Mesendoderm (in vitro differentiated cells): ENCODE measurements at regions not wholly inside any gene's neighbourhood (a gene's known extent, or its start where the extent isn't known, plus 50 kb on each side); places are given as distances from the start of the nearest gene placed in this dataset.

Experiments used
- DNase-seq: peaks from one replicate; pipeline ENCODE4 v3.0.0; 2013
- H2AK5ac ChIP-seq: 2 replicates; pipeline ENCODE4 v1.6.1; 2013; ENCODE audit warnings: low read length, inconsistent platforms
- H2BK120ac ChIP-seq: 2 replicates; pipeline ENCODE4 v1.6.1; 2013; ENCODE audit warnings: low read depth, mild to moderate bottlenecking, low read length, moderate library complexity, mixed read lengths
- H2BK15ac ChIP-seq: replicated peaks from 2 replicates; pipeline ENCODE4 v1.6.1; 2013; ENCODE audit warnings: low read depth, mild to moderate bottlenecking, moderate library complexity
- H2BK5ac ChIP-seq: 2 replicates; pipeline ENCODE4 v1.6.1; 2013; ENCODE audit warnings: low read length, inconsistent platforms
- H3K18ac ChIP-seq: 2 replicates; pipeline ENCODE4 v1.6.1; 2013; ENCODE audit warnings: mild to moderate bottlenecking, low read length, mixed read lengths
- H3K23ac ChIP-seq: one replicate; pipeline ENCODE4 v1.6.1; 2013; ENCODE audit warnings: low read length
- H3K27ac ChIP-seq: 2 replicates; pipeline ENCODE4 v1.5.1; 2013; ENCODE audit warnings: low read depth, mild to moderate bottlenecking, inconsistent platforms, low read length, moderate library complexity
- H3K27me3 ChIP-seq: 2 replicates; pipeline ENCODE4 v1.6.1; 2013; ENCODE audit warnings: low read length, control low read depth, mild to moderate bottlenecking, inconsistent platforms; ENCODE audit not compliant: insufficient read depth, poor library complexity
- H3K36me3 ChIP-seq: 2 replicates; pipeline ENCODE4 v1.6.1; 2013; ENCODE audit warnings: low read length, inconsistent platforms; ENCODE audit not compliant: control insufficient read depth, insufficient read depth
- H3K4ac ChIP-seq: one replicate; pipeline ENCODE4 v1.6.1; 2013; ENCODE audit warnings: low read depth, mild to moderate bottlenecking, low read length, moderate library complexity
- H3K4me1 ChIP-seq: 2 replicates; pipeline ENCODE4 v1.6.1; 2013; ENCODE audit warnings: low read depth, low read length, inconsistent platforms; ENCODE audit not compliant: control insufficient read depth
- H3K4me2 ChIP-seq: 2 replicates; pipeline ENCODE4 v1.6.1; 2013; ENCODE audit warnings: low read length
- H3K4me3 ChIP-seq: 2 replicates; pipeline ENCODE4 v1.5.1; 2013; ENCODE audit warnings: mild to moderate bottlenecking, low read length
- H3K56ac ChIP-seq: one replicate; pipeline ENCODE4 v1.6.1; 2013; ENCODE audit warnings: low read length
- H3K79me1 ChIP-seq: 2 replicates; pipeline ENCODE4 v1.6.1; 2013; ENCODE audit warnings: low read length, inconsistent platforms
- H3K79me2 ChIP-seq: 2 replicates; pipeline ENCODE4 v1.6.1; 2013; ENCODE audit warnings: mild to moderate bottlenecking, low read length; ENCODE audit not compliant: control insufficient read depth, insufficient read depth
- H3K9ac ChIP-seq: 2 replicates; pipeline ENCODE4 v1.6.1; 2013; ENCODE audit warnings: low read length, inconsistent platforms
- H4K5ac ChIP-seq: one replicate; pipeline ENCODE4 v1.6.1; 2013; ENCODE audit warnings: low read length
- H4K8ac ChIP-seq: one replicate; pipeline ENCODE4 v1.6.1; 2013; ENCODE audit warnings: low read depth, mild to moderate bottlenecking, control low read depth, low read length, moderate library complexity
- WGBS: extraction: QIAGEN DNeasy Blood & Tissue Kit; methylation state at CpG from one replicate; pipeline ENCODE4 v1.1.7; 2013; ENCODE audit warnings: low lambda C conversion rate, missing lambda C conversion rate; ENCODE audit not compliant: insufficient coverage; ENCODE audit errors: extremely low coverage; 5-methylcytosine and 5-hydroxymethylcytosine counted together

GRCh38 chr9:134504106-134504385, 137.6 kb upstream of the COL5A1 start:
- Histone ChIP-seq H3K4me1 (no peaks in the 10 kb centered on the region), H3K79me1 (no peaks in the 10 kb centered on the region), H3K18ac (no peak overlapping the region), H2BK15ac (no peak overlapping the region), H3K23ac (no peak overlapping the region), H2BK120ac (no peak overlapping the region), H4K8ac (no peak overlapping the region), H3K79me2 (no peaks in the 10 kb centered on the region), H3K4me3 (no peak overlapping the region), H3K27me3 (no peaks in the 10 kb centered on the region), H2AK5ac (no peak overlapping the region), H3K36me3 (no peaks in the 10 kb centered on the region), H3K4ac (no peak overlapping the region), H3K56ac (no peak overlapping the region), H4K5ac (no peak overlapping the region), H3K9ac (no peak overlapping the region), H3K4me2 (no peak overlapping the region), H3K27ac (no peak overlapping the region), H2BK5ac (no peak overlapping the region)
- no peak for DNase-seq
- no CpG with 5 or more reads among the region's 7 CpGs for WGBS

- Histone ChIP-seq H3K4me1 (no peaks in the 10 kb centered on the region), H3K9ac (no peak overlapping the region), H3K4ac (no peak overlapping the region), H3K79me1 (no peaks in the 10 kb centered on the region), H2BK5ac (no peak overlapping the region), H3K4me2 (no peak overlapping the region), H3K56ac (no peak overlapping the region), H3K79me2 (no peaks in the 10 kb centered on the region), H3K23ac (no peak overlapping the region), H3K27ac (no peak overlapping the region), H2AK5ac (no peak overlapping the region), H2BK120ac (no peak overlapping the region), H4K5ac (no peak overlapping the region), H4K8ac (no peak overlapping the region), H3K36me3 (no peaks in the 10 kb centered on the region), H3K4me3 (no peak overlapping the region), H2BK15ac (no peak overlapping the region), H3K27me3 (no peaks in the 10 kb centered on the region), H3K18ac (no peak overlapping the region)
- DNase-seq: no peak
- WGBS: no CpG with 5 or more reads among the region's 11 CpGs
Measured at GRCh38 chr9:134505032-134505431, 136.6 kb upstream of the COL5A1 start.

GRCh38 chr9:134509281-134509680, 132.3 kb upstream of the COL5A1 start:
- H3K4me2 ChIP-seq: no peak overlapping the region
- H3K79me2 ChIP-seq: no peaks in the 10 kb centered on the region
- 100% methylated on average over 1 of the region's 3 CpGs for WGBS
- no peaks in the 10 kb centered on the region for H3K27me3 ChIP-seq
- no peak overlapping the region for H2AK5ac ChIP-seq
- no peaks in the 10 kb centered on the region for H3K79me1 ChIP-seq
- H4K8ac ChIP-seq: no peak overlapping the region
- H2BK15ac ChIP-seq: no peak overlapping the region
- H3K36me3 ChIP-seq: no peaks in the 10 kb centered on the region
- H4K5ac ChIP-seq: no peak overlapping the region
- H2BK120ac ChIP-seq: no peak overlapping the region
- no peak overlapping the region for H3K18ac ChIP-seq
- no peak for DNase-seq
- H2BK5ac ChIP-seq: no peak overlapping the region
- no peaks in the 10 kb centered on the region for H3K4me1 ChIP-seq
- no peak overlapping the region for H3K4ac ChIP-seq
- no peak overlapping the region for H3K23ac ChIP-seq
- H3K56ac ChIP-seq: no peak overlapping the region
- H3K27ac ChIP-seq: no peak overlapping the region
- no peak overlapping the region for H3K9ac ChIP-seq
- no peak overlapping the region for H3K4me3 ChIP-seq

GRCh38 chr9:134509817-134510216, 131.8 kb upstream of the COL5A1 start:
- Histone ChIP-seq H3K4ac (no peak overlapping the region), H3K36me3 (no peaks in the 10 kb centered on the region), H3K4me2 (no peak overlapping the region), H2BK120ac (no peak overlapping the region), H3K9ac (no peak overlapping the region), H3K27ac (no peak overlapping the region), H3K56ac (no peak overlapping the region), H3K4me3 (no peak overlapping the region), H3K79me1 (no peaks in the 10 kb centered on the region), H3K4me1 (no peaks in the 10 kb centered on the region), H2BK15ac (no peak overlapping the region), H2AK5ac (no peak overlapping the region), H3K79me2 (no peaks in the 10 kb centered on the region), H4K5ac (no peak overlapping the region), H2BK5ac (no peak overlapping the region), H4K8ac (no peak overlapping the region), H3K27me3 (no peaks in the 10 kb centered on the region), H3K18ac (no peak overlapping the region), H3K23ac (no peak overlapping the region)
- WGBS: no CpG with 5 or more reads among the region's 2 CpGs
- DNase-seq: no peak

- H4K8ac ChIP-seq: no peak overlapping the region
- H3K18ac ChIP-seq: no peak overlapping the region
- no peak overlapping the region for H2AK5ac ChIP-seq
- no peak overlapping the region for H3K4me3 ChIP-seq
- H3K4me1 ChIP-seq: no peaks in the 10 kb centered on the region
- no peak overlapping the region for H2BK120ac ChIP-seq
- no peaks in the 10 kb centered on the region for H3K79me2 ChIP-seq
- no peak overlapping the region for H3K23ac ChIP-seq
- no peak overlapping the region for H3K4me2 ChIP-seq
- no peaks in the 10 kb centered on the region for H3K27me3 ChIP-seq
- no peak overlapping the region for H3K4ac ChIP-seq
- H3K9ac ChIP-seq: no peak overlapping the region
- H2BK15ac ChIP-seq: no peak overlapping the region
- no peaks in the 10 kb centered on the region for H3K36me3 ChIP-seq
- H3K56ac ChIP-seq: no peak overlapping the region
- no CpG with 5 or more reads among the region's 8 CpGs for WGBS
- DNase-seq: no peak
- H4K5ac ChIP-seq: no peak overlapping the region
- H3K79me1 ChIP-seq: no peaks in the 10 kb centered on the region
- H3K27ac ChIP-seq: no peak overlapping the region
- no peak overlapping the region for H2BK5ac ChIP-seq
Measured at GRCh38 chr9:134514503-134514902, 127.1 kb upstream of the COL5A1 start.

GRCh38 chr9:134515026-134515821, 126.4 kb upstream of the COL5A1 start:
- no peak overlapping the region for H3K27ac ChIP-seq

More at GRCh38 chr9:134515026-134515821, 126.4 kb upstream of the COL5A1 start:
- no peak overlapping the region for H3K18ac ChIP-seq
- no peaks in the 10 kb centered on the region for H3K79me1 ChIP-seq
- no CpG with 5 or more reads among the region's 14 CpGs for WGBS
- no peaks in the 10 kb centered on the region for H3K79me2 ChIP-seq
- H4K5ac ChIP-seq: no peak overlapping the region
- no peak overlapping the region for H2BK15ac ChIP-seq
- no peak overlapping the region for H3K56ac ChIP-seq
- no peak overlapping the region for H3K9ac ChIP-seq
- no peak for DNase-seq
- H3K4me1 ChIP-seq: no peaks in the 10 kb centered on the region
- H2BK5ac ChIP-seq: no peak overlapping the region
- H3K4me3 ChIP-seq: no peak overlapping the region
- H2BK120ac ChIP-seq: no peak overlapping the region
- H3K23ac ChIP-seq: no peak overlapping the region
- no peak overlapping the region for H2AK5ac ChIP-seq
- no peak overlapping the region for H4K8ac ChIP-seq
- H3K4ac ChIP-seq: no peak overlapping the region
- no peaks in the 10 kb centered on the region for H3K27me3 ChIP-seq
- H3K4me2 ChIP-seq: no peak overlapping the region
- H3K36me3 ChIP-seq: no peaks in the 10 kb centered on the region
